Left ventricle myocardium inferior (tissue), 1 donor: ENCODE measurements at regions not wholly inside any gene's neighbourhood (a gene's known extent, or its start where the extent isn't known, plus 50 kb on each side); places are given as distances from the start of the nearest gene placed in this dataset.

ENCODE experiments used
- DNase-seq: peaks from one replicate; pipeline ENCODE4 v3.0.0-alpha.2; 2020
- H3K27ac ChIP-seq: fragments of 200-600 bp; replicated peaks from 2 replicates; pipeline ENCODE4 v1.8.0; 2021
- H3K27me3 ChIP-seq: fragments of 200-600 bp; 2 replicates; pipeline ENCODE4 v1.8.0; 2021; ENCODE audit warnings: low read depth
- H3K36me3 ChIP-seq: fragments of 200-600 bp; 2 replicates; pipeline ENCODE4 v1.8.0; 2021
- H3K4me1 ChIP-seq: fragments of 200-600 bp; 2 replicates; pipeline ENCODE4 v1.8.0; 2021
- H3K4me3 ChIP-seq: fragments of 200-600 bp; 2 replicates; pipeline ENCODE4 v1.8.0; 2021; ENCODE audit warnings: mild to moderate bottlenecking, moderate library complexity
- H3K9me3 ChIP-seq: fragments of 200-600 bp; replicated peaks from 2 replicates; pipeline ENCODE4 v1.8.0; 2021
- intact Hi-C: fragments of 100-400 bp; cut with micrococcal nuclease; formaldehyde crosslinking; loops from one replicate; pipeline ENCODE4 v1.11.0; 2022
- TF ChIP-seq, protein P1 (sequence below): fragments of 200-600 bp; IDR thresholded peaks from 2 replicates; pipeline ENCODE4 v1.8.0; 2021; ENCODE audit warnings: antibody characterized with exemption, mild to moderate bottlenecking, borderline replicate concordance
- donor health status: DM: no; HTN: yes; CAD: no; lungs with severe emphysema.

DNA sequence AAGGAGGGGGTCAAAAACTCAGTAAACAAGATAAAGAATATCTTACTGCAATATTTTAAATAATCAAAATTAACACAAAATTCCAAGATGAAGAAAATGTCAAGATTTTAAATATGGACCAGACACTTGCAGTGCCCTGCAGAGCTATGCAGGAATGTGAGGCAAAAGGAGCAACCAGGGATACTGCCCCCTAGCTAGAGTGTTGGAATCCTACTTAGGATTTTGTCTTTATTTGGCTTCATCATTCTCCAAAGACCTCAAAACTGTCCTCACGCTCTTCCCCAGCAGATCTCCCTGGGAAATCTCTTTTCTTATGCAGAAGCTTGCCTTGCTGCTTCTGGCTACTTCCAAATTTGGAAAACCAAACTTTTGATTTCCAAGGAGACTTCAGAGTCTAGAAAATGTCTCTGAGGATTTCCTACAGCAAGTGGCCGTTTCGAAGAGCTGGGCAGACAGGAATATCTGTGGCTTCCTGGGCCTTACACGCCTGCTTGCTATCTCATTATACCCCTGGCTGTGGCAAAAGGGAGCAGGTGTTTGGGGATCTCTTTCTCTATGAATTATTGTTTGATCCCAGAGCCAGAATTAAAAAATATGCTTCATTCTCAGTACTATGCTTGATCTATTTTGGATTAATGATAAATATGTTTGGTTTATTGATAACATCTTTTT is 232.2 kb upstream of the BMPER start:
- Histone ChIP-seq H3K27ac (no peak overlapping the region), H3K4me1 (no peaks in the 10 kb centered on the region), H3K9me3 (no peaks in the 10 kb centered on the region), H3K27me3 (no peaks in the 10 kb centered on the region), H3K4me3 (no peak overlapping the region), H3K36me3 (peaks cover 3% of the 10 kb centered on the region)
- no peak for DNase-seq
- TF ChIP-seq, protein P1, sequence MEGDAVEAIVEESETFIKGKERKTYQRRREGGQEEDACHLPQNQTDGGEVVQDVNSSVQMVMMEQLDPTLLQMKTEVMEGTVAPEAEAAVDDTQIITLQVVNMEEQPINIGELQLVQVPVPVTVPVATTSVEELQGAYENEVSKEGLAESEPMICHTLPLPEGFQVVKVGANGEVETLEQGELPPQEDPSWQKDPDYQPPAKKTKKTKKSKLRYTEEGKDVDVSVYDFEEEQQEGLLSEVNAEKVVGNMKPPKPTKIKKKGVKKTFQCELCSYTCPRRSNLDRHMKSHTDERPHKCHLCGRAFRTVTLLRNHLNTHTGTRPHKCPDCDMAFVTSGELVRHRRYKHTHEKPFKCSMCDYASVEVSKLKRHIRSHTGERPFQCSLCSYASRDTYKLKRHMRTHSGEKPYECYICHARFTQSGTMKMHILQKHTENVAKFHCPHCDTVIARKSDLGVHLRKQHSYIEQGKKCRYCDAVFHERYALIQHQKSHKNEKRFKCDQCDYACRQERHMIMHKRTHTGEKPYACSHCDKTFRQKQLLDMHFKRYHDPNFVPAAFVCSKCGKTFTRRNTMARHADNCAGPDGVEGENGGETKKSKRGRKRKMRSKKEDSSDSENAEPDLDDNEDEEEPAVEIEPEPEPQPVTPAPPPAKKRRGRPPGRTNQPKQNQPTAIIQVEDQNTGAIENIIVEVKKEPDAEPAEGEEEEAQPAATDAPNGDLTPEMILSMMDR = no peak
- intact Hi-C loops = no loop called here

DNA sequence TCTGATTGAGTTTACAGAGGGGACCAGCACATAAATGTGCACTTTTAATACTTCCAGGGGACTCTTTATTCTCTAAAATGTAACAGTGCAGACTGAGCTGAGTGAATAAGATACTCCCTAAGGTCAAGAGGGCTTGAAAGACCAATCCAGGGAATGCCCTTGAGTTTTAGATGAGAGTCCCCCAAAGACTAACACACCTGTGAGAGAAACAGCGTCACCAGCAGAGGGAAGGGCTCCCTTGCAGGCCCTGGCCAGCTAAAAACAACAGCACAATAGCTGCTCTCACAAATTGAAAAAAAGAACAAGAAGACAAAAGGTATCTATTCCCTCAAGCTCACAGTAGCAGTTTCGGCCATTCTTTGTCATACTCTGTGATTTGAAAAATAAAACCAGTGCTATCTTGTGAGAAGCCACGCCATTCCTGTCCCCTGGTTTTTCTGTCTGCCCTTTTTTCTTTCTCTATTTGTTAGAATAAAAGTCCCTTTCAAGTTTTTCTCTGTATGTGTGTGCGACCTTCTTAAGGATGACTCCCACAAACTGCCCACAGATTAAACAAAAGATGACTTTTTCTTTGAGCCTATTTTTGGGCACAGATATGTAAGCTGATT is 230.4 kb upstream of the BMPER start:
- no peak for DNase-seq
- Histone ChIP-seq H3K9me3 (peaks cover 16% of the 10 kb centered on the region), H3K4me3 (no peak overlapping the region), H3K4me1 (no peaks in the 10 kb centered on the region), H3K36me3 (peaks cover 9% of the 10 kb centered on the region), H3K27me3 (no peaks in the 10 kb centered on the region), H3K27ac (no peak overlapping the region)
- intact Hi-C loops = no loop called here
- TF ChIP-seq, protein P1 = no peak

DNA sequence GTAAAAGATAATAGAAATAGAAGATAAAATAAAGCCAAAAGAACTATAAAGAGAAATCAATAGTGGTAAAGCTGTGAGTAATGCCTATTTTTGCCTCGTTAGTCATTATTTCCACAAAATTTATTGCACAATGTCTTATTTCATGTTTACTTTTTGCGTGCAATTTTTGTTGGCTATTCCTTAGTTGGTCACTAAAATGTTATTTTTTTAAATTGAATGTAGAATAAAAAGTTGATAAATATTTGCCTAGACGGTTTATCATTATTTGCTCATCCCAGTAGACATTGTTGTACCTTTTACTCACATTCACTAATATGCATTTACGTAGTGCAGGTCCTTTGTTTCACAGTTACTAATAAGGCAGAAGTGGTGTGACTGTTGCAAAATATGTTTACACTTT is 227.8 kb upstream of the BMPER start:
- Histone ChIP-seq H3K9me3 (peaks cover 21% of the 10 kb centered on the region), H3K36me3 (peaks cover 10% of the 10 kb centered on the region), H3K4me1 (no peaks in the 10 kb centered on the region), H3K27ac (no peak overlapping the region), H3K4me3 (no peak overlapping the region), H3K27me3 (no peaks in the 10 kb centered on the region)
- no peak for DNase-seq
- TF ChIP-seq, protein P1 = no peak
- intact Hi-C loops = no loop called here

DNA sequence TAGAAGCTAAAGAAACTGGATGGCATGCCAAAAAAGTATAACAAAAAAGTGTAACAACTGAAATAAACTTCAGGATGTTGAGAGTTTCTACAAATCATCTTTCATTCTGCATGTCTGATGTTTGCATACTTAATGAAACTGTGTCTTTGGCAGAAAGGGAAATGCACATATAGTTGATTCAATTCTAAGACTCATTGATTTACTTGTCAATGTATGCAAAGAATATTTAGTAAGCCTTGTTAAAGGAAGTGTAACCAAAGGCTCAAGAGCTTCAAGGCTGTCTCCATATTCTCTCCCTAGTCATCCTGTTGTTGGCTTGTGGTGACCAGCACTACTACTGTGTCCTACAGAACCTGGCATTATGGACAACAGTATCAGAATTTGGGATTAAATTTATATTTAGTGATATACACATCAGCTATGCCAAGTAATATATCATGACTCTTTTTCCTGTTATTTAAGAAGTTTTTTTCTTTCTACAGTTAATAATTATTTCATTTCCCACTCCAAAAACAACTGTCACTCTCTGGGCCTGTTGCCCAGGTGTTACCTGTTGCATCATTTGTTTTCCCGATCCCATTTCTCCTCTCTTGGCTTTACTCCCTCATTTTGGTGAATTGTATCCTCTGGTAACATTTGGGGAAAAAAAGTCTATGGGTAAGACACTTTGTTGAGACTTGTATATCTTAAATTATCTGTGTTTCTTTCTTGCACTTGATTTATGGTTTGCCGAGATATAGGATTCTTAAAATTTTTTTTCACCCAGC is 226.6 kb upstream of the BMPER start:
- TF ChIP-seq, protein P1 = no peak
- Histone ChIP-seq H3K4me3 (no peak overlapping the region), H3K27me3 (no peaks in the 10 kb centered on the region), H3K9me3 (peaks cover 21% of the 10 kb centered on the region), H3K4me1 (no peaks in the 10 kb centered on the region), H3K36me3 (peaks cover 10% of the 10 kb centered on the region), H3K27ac (no peak overlapping the region)
- intact Hi-C loops = no loop called here
- no peak for DNase-seq

DNA sequence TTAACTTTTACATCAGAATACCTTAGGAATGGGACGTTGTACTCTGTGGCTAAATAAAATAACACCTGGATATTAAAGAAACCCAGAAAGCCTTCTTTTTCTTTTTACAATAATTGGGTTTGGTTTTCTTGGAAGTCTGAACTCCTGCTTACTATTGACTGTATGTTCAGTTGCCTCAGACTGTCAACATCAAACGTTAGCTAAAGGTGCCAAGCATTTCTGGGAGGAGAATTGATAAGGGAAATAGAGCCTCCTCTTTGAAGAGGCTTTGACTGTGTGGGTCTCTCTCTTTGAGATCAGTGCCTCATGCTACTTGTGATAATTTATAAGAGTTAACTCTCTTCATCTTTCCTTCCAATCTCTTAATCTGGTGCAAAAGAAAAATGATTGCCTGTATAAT is 224.7 kb upstream of the BMPER start:
- TF ChIP-seq, protein P1 = no peak
- peaks cover 8% of the 10 kb centered on the region for H3K36me3 ChIP-seq
- no peaks in the 10 kb centered on the region for H3K4me1 ChIP-seq
- no peak for DNase-seq
- no peak overlapping the region for H3K27ac ChIP-seq
- H3K9me3 ChIP-seq = peaks cover 21% of the 10 kb centered on the region
- intact Hi-C loops = no loop called here
- no peak overlapping the region for H3K4me3 ChIP-seq
- no peaks in the 10 kb centered on the region for H3K27me3 ChIP-seq
